ENCODE measurements at regions not wholly inside any gene's neighbourhood (a gene's known extent, or its start where the extent isn't known, plus 50 kb on each side); places are given as distances from the start of the nearest gene placed in this dataset.

GRCh38 chr7:92926697-92927044, 90.3 kb upstream of the CDK6 start:
- no peak for TF ChIP-seq CTCF (IDR thresholded peaks at IDR 0.05)
- no peak for TF ChIP-seq POLR2A (IDR thresholded peaks at IDR 0.05)
